NCI-H2081 treated with DMSO at 0.1 percent for 48 hours (cell line): ENCODE measurements at regions not wholly inside any gene's neighbourhood (a gene's known extent, or its start where the extent isn't known, plus 50 kb on each side); places are given as distances from the start of the nearest gene placed in this dataset.
A peak's percentile ranks its signal among the peaks of the same experiment; 100 is the strongest.
"Not testable (repeated sequence)": the region's sequence is repeated elsewhere in the genome, so short reads cannot be mapped to it uniquely, and the experiment has no call there.

Experiments
- DNase-seq: peaks from one replicate; lab custom pipeline; 2025; lab: John Stamatoyannopoulos, UW

- DNase-seq: no peak
Measured at GRCh38 chr2:64879745-64880144, 109.5 kb upstream of the SLC1A4 start.

- DNase-seq: no peak
Measured at GRCh38 chr2:64880193-64880951, 108.8 kb upstream of the SLC1A4 start.

GRCh38 chr2:64881037-64881492 is 108.1 kb upstream of the SLC1A4 start:
- DNase-seq: no peak

GRCh38 chr2:64887565-64887964 is 101.6 kb upstream of the SLC1A4 start:
- no peak for DNase-seq

GRCh38 chr2:64888591-64889309 is 100.4 kb upstream of the SLC1A4 start:
- no peak for DNase-seq

GRCh38 chr2:64889803-64890202 is 99.4 kb upstream of the SLC1A4 start:
- no peak for DNase-seq

GRCh38 chr2:64896572-64896971 is 92.6 kb upstream of the SLC1A4 start:
- DNase-seq: not testable (repeated sequence)

- no peak for DNase-seq
Measured at GRCh38 chr2:64899081-64899865, 89.9 kb upstream of the SLC1A4 start.

GRCh38 chr2:64899876-64900275 is 89.3 kb upstream of the SLC1A4 start:
- not testable (repeated sequence) for DNase-seq

GRCh38 chr2:64904413-64905329 is 84.5 kb upstream of the SLC1A4 start:
- DNase-seq: no peak

- DNase-seq: no peak
Measured at GRCh38 chr2:64905338-64906024, 83.7 kb upstream of the SLC1A4 start.

- DNase-seq: no peak
Measured at GRCh38 chr2:64906853-64907536, 82.2 kb upstream of the SLC1A4 start.

- DNase-seq: no peak
Measured at GRCh38 chr2:64908406-64908805, 80.8 kb upstream of the SLC1A4 start.

- DNase-seq: no peak
Measured at GRCh38 chr2:64910523-64910922, 78.7 kb upstream of the SLC1A4 start.

GRCh38 chr2:64910972-64911433 is 78.2 kb upstream of the SLC1A4 start:
- DNase-seq: no peak

- peak; percentile 28 for DNase-seq
Measured at GRCh38 chr2:64913357-64913869, 75.8 kb upstream of the SLC1A4 start.

- no peak for DNase-seq
Measured at GRCh38 chr2:64914247-64914646, 75.0 kb upstream of the SLC1A4 start.

- DNase-seq: no peak
Measured at GRCh38 chr2:64914735-64915509, 74.3 kb upstream of the SLC1A4 start.

GRCh38 chr2:64915510-64915900 is 73.7 kb upstream of the SLC1A4 start:
- DNase-seq: no peak
